ENCODE measurements at regions not wholly inside any gene's neighbourhood (a gene's known extent, or its start where the extent isn't known, plus 50 kb on each side); places are given as distances from the start of the nearest gene placed in this dataset.
"Not testable (repeated sequence)": the region's sequence is repeated elsewhere in the genome, so short reads cannot be mapped to it uniquely, and the experiment has no call there.

GRCh38 chr4:52483186-52483890, 175.8 kb downstream of the USP46 start:
- WGBS, 2 donors: 44 to 51% methylated on average over 2 of the region's 2 CpGs
- Histone ChIP-seq H3K4me3 (replicated peaks in 1 of 3) (no peak overlapping the region), H3K27ac (no peak overlapping the region), H3K36me3 (no peaks in the 10 kb centered on the region), H3K4me1 (no peaks in the 10 kb centered on the region), H3K27me3 (no peaks in the 10 kb centered on the region), H3K9me3 (no peaks in the 10 kb centered on the region)
- no peak for DNase-seq
- intact Hi-C loops (cut with DNase I): no loop called here
- no peak for TF ChIP-seq CTCF (IDR thresholded peaks at IDR 0.05)
- no peak for TF ChIP-seq POLR2A (IDR thresholded peaks at IDR 0.05)

GRCh38 chr4:52507774-52508173, 151.3 kb downstream of the USP46 start:
- intact Hi-C loops (cut with DNase I): no loop called here
- Histone ChIP-seq H3K27me3 (no peaks in the 10 kb centered on the region), H3K27ac (no peak overlapping the region), H3K36me3 (no peaks in the 10 kb centered on the region), H3K4me1 (no peaks in the 10 kb centered on the region), H3K9me3 (no peaks in the 10 kb centered on the region), H3K4me3 (replicated peaks in 1 of 3) (no peak overlapping the region)
- WGBS, 2 donors: 65 to 67% methylated on average over 1 of the region's 1 CpG
- DNase-seq: no peak
- TF ChIP-seq POLR2A (IDR thresholded peaks at IDR 0.05) (no peak), CTCF (IDR thresholded peaks at IDR 0.05) (no peak)

- H3K27ac ChIP-seq: no peak overlapping the region
These were observed 148.0 kb downstream of the USP46 start for GRCh38 chr4:52510939-52511565.

GRCh38 chr4:52511825-52512224, 147.3 kb downstream of the USP46 start:
- no peak overlapping the region for H3K4me3 ChIP-seq (replicated peaks in 1 of 3)
- no peak for DNase-seq
- no peak for TF ChIP-seq POLR2A (IDR thresholded peaks at IDR 0.05)
- TF ChIP-seq CTCF (IDR thresholded peaks at IDR 0.05): no peak
- H3K4me1 ChIP-seq: no peaks in the 10 kb centered on the region
- H3K27me3 ChIP-seq: no peaks in the 10 kb centered on the region
- no peak overlapping the region for H3K27ac ChIP-seq
- intact Hi-C loops (cut with DNase I): no loop called here
- no peaks in the 10 kb centered on the region for H3K9me3 ChIP-seq
- 83 to 87% methylated on average over 2 of the region's 2 CpGs for WGBS, 2 donors
- H3K36me3 ChIP-seq: no peaks in the 10 kb centered on the region

More at GRCh38 chr4:52510939-52511565, 148.0 kb downstream of the USP46 start:
- Histone ChIP-seq H3K27me3 (no peaks in the 10 kb centered on the region), H3K9me3 (no peaks in the 10 kb centered on the region), H3K36me3 (no peaks in the 10 kb centered on the region), H3K4me3 (replicated peaks in 1 of 3) (no peak overlapping the region), H3K4me1 (no peaks in the 10 kb centered on the region)
- TF ChIP-seq POLR2A (IDR thresholded peaks at IDR 0.05): no peak
- no peak for DNase-seq
- intact Hi-C loops (cut with DNase I): no loop called here
- 70 to 75% methylated on average over 3 of the region's 3 CpGs for WGBS, 2 donors

GRCh38 chr4:52512291-52512690, 146.8 kb downstream of the USP46 start:
- no peaks in the 10 kb centered on the region for H3K27me3 ChIP-seq
- WGBS, 2 donors: 53 to 58% methylated on average over 2 of the region's 2 CpGs
- H3K4me1 ChIP-seq: no peaks in the 10 kb centered on the region
- no peaks in the 10 kb centered on the region for H3K36me3 ChIP-seq
- no peak for TF ChIP-seq POLR2A (IDR thresholded peaks at IDR 0.05)
- no peak for TF ChIP-seq CTCF (IDR thresholded peaks at IDR 0.05)
- no peak overlapping the region for H3K4me3 ChIP-seq (replicated peaks in 1 of 3)
- H3K9me3 ChIP-seq: no peaks in the 10 kb centered on the region
- no peak overlapping the region for H3K27ac ChIP-seq
- DNase-seq: no peak
- intact Hi-C loops (cut with DNase I): no loop called here

- intact Hi-C loops (cut with DNase I); H3K9me3 ChIP-seq; H3K36me3 ChIP-seq; H3K4me1 ChIP-seq; H3K27me3 ChIP-seq; DNase-seq; H3K4me3 ChIP-seq (replicated peaks in 1 of 3); H3K27ac ChIP-seq: not testable (repeated sequence)
- 78 to 85% methylated on average over 6 of the region's 6 CpGs for WGBS, 2 donors
These were observed 137.0 kb downstream of the USP46 start for GRCh38 chr4:52522093-52522492.

All from thyroid gland (tissue), 4 donors.